GM23338 (cell line): ENCODE measurements at regions not wholly inside any gene's neighbourhood (a gene's known extent, or its start where the extent isn't known, plus 50 kb on each side); places are given as distances from the start of the nearest gene placed in this dataset.

Experiments used
- ATAC-seq: fragments of 200-7000 bp; cut with Tn5 transposase; 3 replicates; pipeline ENCODE4 v1.9.1; 2020
- DNase-seq: peaks from one replicate; pipeline ENCODE4 v3.0.0-alpha.2; 2015; ENCODE audit warnings: low spot score
- H2AFZ ChIP-seq: fragments of 200-600 bp; sonication (generic); 2 replicates; pipeline ENCODE4 v1.8.0; 2016; ENCODE audit warnings: antibody characterized with exemption, mild to moderate bottlenecking, moderate library complexity
- H3F3A ChIP-seq: fragments of 200-600 bp; sonication (generic); replicated peaks from 2 replicates; pipeline ENCODE4 v1.8.0; 2017; ENCODE audit warnings: antibody characterized with exemption, mixed run types, low read depth
- H3K27ac ChIP-seq: fragments of 200-600 bp; sonication (generic); 2 replicates; pipeline ENCODE4 v1.6.1; 2016; ENCODE audit warnings: low read depth
- H3K27me3 ChIP-seq: fragments of 200-600 bp; sonication (generic); 2 replicates; pipeline ENCODE4 v1.8.0; 2016; ENCODE audit warnings: mild to moderate bottlenecking, mixed run types, moderate library complexity; ENCODE audit not compliant: insufficient read depth
- H3K36me3 ChIP-seq: fragments of 200-600 bp; sonication (generic); 2 replicates; pipeline ENCODE4 v1.8.0; 2016; ENCODE audit warnings: mild to moderate bottlenecking; ENCODE audit not compliant: insufficient read depth
- H3K4me1 ChIP-seq: fragments of 200-600 bp; sonication (generic); 2 replicates; pipeline ENCODE4 v1.8.0; 2016; ENCODE audit warnings: mild to moderate bottlenecking, moderate library complexity; ENCODE audit not compliant: insufficient read depth
- H3K4me2 ChIP-seq: fragments of 200-600 bp; sonication (generic); 2 replicates; pipeline ENCODE4 v1.7.1; 2017; ENCODE audit warnings: mixed run types
- H3K4me3 ChIP-seq: fragments of 200-600 bp; sonication (generic); 2 replicates; pipeline ENCODE4 v1.6.1; 2016; ENCODE audit warnings: mixed run types
- H3K79me2 ChIP-seq: fragments of 200-600 bp; sonication (generic); replicated peaks from 2 replicates; pipeline ENCODE4 v1.8.0; 2017; ENCODE audit warnings: mild to moderate bottlenecking; ENCODE audit not compliant: insufficient read depth
- H3K9me2 ChIP-seq: fragments of 200-600 bp; sonication (generic); 2 replicates; pipeline ENCODE4 v1.8.0; 2017; ENCODE audit not compliant: insufficient read depth
- H4K20me1 ChIP-seq: fragments of 200-600 bp; sonication (generic); replicated peaks from 2 replicates; pipeline ENCODE4 v1.8.0; 2017; ENCODE audit warnings: mild to moderate bottlenecking; ENCODE audit not compliant: insufficient read depth
- H3K27ac Mint-ChIP-seq: 2 replicates; pipeline ENCODE4 v1.8.0; 2020; ENCODE audit warnings: inconsistent platforms, mild to moderate bottlenecking, moderate library complexity, mixed read lengths
- H3K27me3 Mint-ChIP-seq: 3 replicates; pipeline ENCODE4 v1.8.0; 2022; ENCODE audit warnings: low read depth, mild to moderate bottlenecking, moderate library complexity, mixed read lengths, inconsistent platforms; ENCODE audit not compliant: insufficient read depth, poor library complexity
- H3K36me3 Mint-ChIP-seq: 3 replicates; pipeline ENCODE4 v1.8.0; 2021; ENCODE audit warnings: low read depth, mild to moderate bottlenecking, inconsistent platforms, moderate library complexity, mixed read lengths
- H3K4me1 Mint-ChIP-seq: 3 replicates; pipeline ENCODE4 v1.8.0; 2020; ENCODE audit warnings: mild to moderate bottlenecking, inconsistent platforms, mixed read lengths
- H3K4me3 Mint-ChIP-seq: 3 replicates; pipeline ENCODE4 v1.8.0; 2021; ENCODE audit warnings: moderate library complexity, mild to moderate bottlenecking, inconsistent platforms, mixed read lengths
- H3K9me3 Mint-ChIP-seq: 3 replicates; pipeline ENCODE4 v1.8.0; 2020; ENCODE audit warnings: moderate library complexity, mild to moderate bottlenecking, inconsistent platforms, mixed read lengths
- EZH2 ChIP-seq: fragments of 200-600 bp; sonication (generic); IDR thresholded peaks from one replicate; pipeline ENCODE4 v1.8.0; 2017; ENCODE audit warnings: antibody characterized with exemption, mild to moderate bottlenecking, low read depth; ENCODE audit not compliant: unreplicated experiment
- EZH2phosphoT487 ChIP-seq: fragments of 200-600 bp; sonication (generic); IDR thresholded peaks from one replicate; pipeline ENCODE4 v1.8.1; 2018; ENCODE audit warnings: antibody characterized with exemption; ENCODE audit not compliant: unreplicated experiment
- JUNB ChIP-seq: IDR thresholded peaks from one replicate; pipeline ENCODE4 v1.6.1; 2016; ENCODE audit warnings: antibody characterized with exemption; ENCODE audit not compliant: unreplicated experiment
- NANOG ChIP-seq: IDR thresholded peaks from 2 replicates; pipeline ENCODE4 v1.6.1; 2016; ENCODE audit warnings: antibody characterized with exemption, borderline replicate concordance
- POLR2AphosphoS5 ChIP-seq: IDR thresholded peaks from 2 replicates; pipeline ENCODE4 v1.6.1; 2016; ENCODE audit warnings: antibody characterized with exemption, low read depth
- ZNF331 ChIP-seq: fragments of 250-450 bp; sonication (Bioruptor Pico); IDR thresholded peaks from 2 replicates; pipeline ENCODE4 v1.5.0; 2020; ENCODE audit warnings: low read depth, mild to moderate bottlenecking, moderate library complexity
- TF ChIP-seq, protein P1 (sequence below): fragments of 250-450 bp; sonication (Bioruptor Pico); IDR thresholded peaks from 2 replicates; pipeline ENCODE4 v1.5.0; 2020; ENCODE audit warnings: mild to moderate bottlenecking, moderate library complexity
- TF ChIP-seq, protein P2 (sequence below): IDR thresholded peaks from 2 replicates; pipeline ENCODE4 v1.6.1; 2016; ENCODE audit warnings: antibody characterized with exemption

DNA sequence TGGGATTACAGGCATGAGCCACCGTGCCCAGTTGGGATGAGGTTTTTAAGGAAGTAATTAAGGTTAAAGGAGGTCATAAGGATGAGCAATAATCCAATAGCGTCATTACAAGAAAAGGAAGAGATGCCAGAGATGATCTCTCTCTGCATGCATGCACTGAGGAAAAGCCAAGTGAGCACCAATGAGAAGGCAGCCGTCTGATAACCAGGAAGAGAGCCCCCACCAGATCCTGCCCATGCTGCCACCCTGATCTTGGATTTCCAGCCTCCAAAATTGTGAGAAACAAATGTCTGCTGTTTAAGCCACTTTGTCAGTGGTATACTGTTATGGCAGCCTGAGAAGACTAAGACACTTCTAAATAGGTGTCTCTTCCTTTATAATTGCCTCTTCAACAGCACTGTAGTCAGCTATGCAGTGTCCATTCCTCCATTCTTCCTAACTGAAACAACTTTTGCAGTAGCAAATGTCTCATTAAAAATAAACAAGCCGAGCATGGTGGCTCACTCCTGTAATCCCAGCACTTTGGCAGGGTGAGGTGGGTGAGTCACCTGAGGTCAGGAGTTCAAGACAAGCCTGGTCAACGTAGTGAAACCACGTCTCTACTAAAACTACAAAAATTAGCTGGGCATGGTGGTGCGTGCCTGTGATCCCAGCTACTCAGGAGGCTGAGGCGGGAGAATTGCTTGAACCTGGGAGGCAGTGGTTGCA, 216.2 kb upstream of the RUNX1 start (continued):
- TF ChIP-seq, protein P1, sequence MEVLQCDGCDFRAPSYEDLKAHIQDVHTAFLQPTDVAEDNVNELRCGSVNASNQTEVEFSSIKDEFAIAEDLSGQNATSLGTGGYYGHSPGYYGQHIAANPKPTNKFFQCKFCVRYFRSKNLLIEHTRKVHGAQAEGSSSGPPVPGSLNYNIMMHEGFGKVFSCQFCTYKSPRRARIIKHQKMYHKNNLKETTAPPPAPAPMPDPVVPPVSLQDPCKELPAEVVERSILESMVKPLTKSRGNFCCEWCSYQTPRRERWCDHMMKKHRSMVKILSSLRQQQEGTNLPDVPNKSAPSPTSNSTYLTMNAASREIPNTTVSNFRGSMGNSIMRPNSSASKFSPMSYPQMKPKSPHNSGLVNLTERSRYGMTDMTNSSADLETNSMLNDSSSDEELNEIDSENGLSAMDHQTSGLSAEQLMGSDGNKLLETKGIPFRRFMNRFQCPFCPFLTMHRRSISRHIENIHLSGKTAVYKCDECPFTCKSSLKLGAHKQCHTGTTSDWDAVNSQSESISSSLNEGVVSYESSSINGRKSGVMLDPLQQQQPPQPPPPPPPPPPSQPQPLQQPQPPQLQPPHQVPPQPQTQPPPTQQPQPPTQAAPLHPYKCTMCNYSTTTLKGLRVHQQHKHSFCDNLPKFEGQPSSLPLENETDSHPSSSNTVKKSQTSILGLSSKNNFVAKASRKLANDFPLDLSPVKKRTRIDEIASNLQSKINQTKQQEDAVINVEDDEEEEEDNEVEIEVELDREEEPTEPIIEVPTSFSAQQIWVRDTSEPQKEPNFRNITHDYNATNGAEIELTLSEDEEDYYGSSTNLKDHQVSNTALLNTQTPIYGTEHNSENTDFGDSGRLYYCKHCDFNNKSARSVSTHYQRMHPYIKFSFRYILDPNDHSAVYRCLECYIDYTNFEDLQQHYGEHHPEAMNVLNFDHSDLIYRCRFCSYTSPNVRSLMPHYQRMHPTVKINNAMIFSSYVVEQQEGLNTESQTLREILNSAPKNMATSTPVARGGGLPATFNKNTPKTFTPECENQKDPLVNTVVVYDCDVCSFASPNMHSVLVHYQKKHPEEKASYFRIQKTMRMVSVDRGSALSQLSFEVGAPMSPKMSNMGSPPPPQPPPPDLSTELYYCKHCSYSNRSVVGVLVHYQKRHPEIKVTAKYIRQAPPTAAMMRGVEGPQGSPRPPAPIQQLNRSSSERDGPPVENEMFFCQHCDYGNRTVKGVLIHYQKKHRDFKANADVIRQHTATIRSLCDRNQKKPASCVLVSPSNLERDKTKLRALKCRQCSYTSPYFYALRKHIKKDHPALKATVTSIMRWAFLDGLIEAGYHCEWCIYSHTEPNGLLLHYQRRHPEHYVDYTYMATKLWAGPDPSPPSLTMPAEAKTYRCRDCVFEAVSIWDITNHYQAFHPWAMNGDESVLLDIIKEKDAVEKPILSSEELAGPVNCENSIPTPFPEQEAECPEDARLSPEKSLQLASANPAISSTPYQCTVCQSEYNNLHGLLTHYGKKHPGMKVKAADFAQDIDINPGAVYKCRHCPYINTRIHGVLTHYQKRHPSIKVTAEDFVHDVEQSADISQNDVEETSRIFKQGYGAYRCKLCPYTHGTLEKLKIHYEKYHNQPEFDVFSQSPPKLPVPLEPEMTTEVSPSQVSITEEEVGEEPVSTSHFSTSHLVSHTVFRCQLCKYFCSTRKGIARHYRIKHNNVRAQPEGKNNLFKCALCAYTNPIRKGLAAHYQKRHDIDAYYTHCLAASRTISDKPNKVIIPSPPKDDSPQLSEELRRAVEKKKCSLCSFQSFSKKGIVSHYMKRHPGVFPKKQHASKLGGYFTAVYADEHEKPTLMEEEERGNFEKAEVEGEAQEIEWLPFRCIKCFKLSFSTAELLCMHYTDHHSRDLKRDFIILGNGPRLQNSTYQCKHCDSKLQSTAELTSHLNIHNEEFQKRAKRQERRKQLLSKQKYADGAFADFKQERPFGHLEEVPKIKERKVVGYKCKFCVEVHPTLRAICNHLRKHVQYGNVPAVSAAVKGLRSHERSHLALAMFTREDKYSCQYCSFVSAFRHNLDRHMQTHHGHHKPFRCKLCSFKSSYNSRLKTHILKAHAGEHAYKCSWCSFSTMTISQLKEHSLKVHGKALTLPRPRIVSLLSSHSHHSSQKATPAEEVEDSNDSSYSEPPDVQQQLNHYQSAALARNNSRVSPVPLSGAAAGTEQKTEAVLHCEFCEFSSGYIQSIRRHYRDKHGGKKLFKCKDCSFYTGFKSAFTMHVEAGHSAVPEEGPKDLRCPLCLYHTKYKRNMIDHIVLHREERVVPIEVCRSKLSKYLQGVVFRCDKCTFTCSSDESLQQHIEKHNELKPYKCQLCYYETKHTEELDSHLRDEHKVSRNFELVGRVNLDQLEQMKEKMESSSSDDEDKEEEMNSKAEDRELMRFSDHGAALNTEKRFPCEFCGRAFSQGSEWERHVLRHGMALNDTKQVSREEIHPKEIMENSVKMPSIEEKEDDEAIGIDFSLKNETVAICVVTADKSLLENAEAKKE (CRISPR knock-in tag): no peak
- TF ChIP-seq JUNB: no peak
- TF ChIP-seq EZH2: no peak

DNA sequence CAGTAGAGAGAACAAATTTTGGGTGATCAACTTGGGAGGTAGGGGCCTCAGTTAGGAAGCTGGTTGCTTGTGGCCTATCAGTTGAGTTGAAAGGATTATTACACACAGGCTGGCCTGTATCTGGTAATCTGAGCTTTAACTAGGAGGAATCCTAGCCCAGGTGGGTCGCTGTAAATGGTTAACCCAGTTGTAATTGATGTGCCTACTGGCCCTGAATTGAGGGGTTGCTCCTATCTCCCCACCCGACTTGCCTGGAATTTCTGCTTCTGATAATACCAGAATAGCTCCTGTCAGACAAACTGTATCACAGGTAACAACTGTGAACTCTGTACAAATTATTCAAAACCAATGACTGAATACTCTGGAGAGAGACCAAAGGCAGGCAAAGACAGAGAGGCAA, 210.4 kb upstream of the RUNX1 start:
- peaks cover 3% of the 10 kb centered on the region; the same call in 1 of the 2 replicates for H3K9me2 ChIP-seq
- Mint-ChIP-seq H3K36me3 (no peaks in the 10 kb centered on the region), H3K4me1 (peaks cover 5% of the 10 kb centered on the region; the same call in 2 of the 3 replicates), H3K9me3 (no peaks in the 10 kb centered on the region), H3K4me3 (no peak overlapping the region), H3K27ac (no peak overlapping the region), H3K27me3 (no peaks in the 10 kb centered on the region)
- no peak overlapping the region for H3K4me2 ChIP-seq
- H3K36me3 ChIP-seq: no peaks in the 10 kb centered on the region
- H3K4me3 ChIP-seq: no peak overlapping the region
- no peaks in the 10 kb centered on the region for H4K20me1 ChIP-seq
- DNase-seq (no peak), ATAC-seq (no peak)
- no peak overlapping the region for H2AFZ ChIP-seq
- H3F3A ChIP-seq: no peaks in the 10 kb centered on the region
- H3K27ac ChIP-seq: no peak overlapping the region
- H3K79me2 ChIP-seq: no peaks in the 10 kb centered on the region
- H3K4me1 ChIP-seq: no peaks in the 10 kb centered on the region
- H3K27me3 ChIP-seq: no peaks in the 10 kb centered on the region
- TF ChIP-seq, protein P2, sequence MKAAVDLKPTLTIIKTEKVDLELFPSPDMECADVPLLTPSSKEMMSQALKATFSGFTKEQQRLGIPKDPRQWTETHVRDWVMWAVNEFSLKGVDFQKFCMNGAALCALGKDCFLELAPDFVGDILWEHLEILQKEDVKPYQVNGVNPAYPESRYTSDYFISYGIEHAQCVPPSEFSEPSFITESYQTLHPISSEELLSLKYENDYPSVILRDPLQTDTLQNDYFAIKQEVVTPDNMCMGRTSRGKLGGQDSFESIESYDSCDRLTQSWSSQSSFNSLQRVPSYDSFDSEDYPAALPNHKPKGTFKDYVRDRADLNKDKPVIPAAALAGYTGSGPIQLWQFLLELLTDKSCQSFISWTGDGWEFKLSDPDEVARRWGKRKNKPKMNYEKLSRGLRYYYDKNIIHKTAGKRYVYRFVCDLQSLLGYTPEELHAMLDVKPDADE: no peak
- no peak for TF ChIP-seq ZNF331 (CRISPR knock-in tag)
- TF ChIP-seq, protein P1 (CRISPR knock-in tag): no peak
- no peak for TF ChIP-seq EZH2phosphoT487
- no peak for TF ChIP-seq POLR2AphosphoS5
- TF ChIP-seq NANOG: no peak
